A673 (cell line): ENCODE measurements at regions not wholly inside any gene's neighbourhood (a gene's known extent, or its start where the extent isn't known, plus 50 kb on each side); places are given as distances from the start of the nearest gene placed in this dataset.

ENCODE experiments used
- CTCF ChIP-seq: fragments of 300-800, 200-600 bp; sonication (generic); conservative IDR thresholded peaks from 2 replicates; pipeline ENCODE4 v1.5.1; 2017; ENCODE audit warnings: low read depth, mild to moderate bottlenecking, antibody characterized with exemption, low read length, moderate library complexity, mixed read lengths
- EZH2 ChIP-seq: fragments of 200-600 bp; sonication (generic); IDR thresholded peaks from 2 replicates; pipeline ENCODE4 v1.6.1; 2017; ENCODE audit warnings: borderline replicate concordance, low read depth, mild to moderate bottlenecking, mixed read lengths, antibody characterized with exemption, low read length; ENCODE audit not compliant: poor library complexity, severe bottlenecking

GRCh38 chr17:77721846-77722160, 236.7 kb upstream of the TNRC6C start:
- no peak for TF ChIP-seq CTCF
- no peak for TF ChIP-seq EZH2
